Adrenal gland (tissue), 9 donors: ENCODE measurements at regions not wholly inside any gene's neighbourhood (a gene's known extent, or its start where the extent isn't known, plus 50 kb on each side); places are given as distances from the start of the nearest gene placed in this dataset.
"Not testable (repeated sequence)": the region's sequence is repeated elsewhere in the genome, so short reads cannot be mapped to it uniquely, and the experiment has no call there.

Source experiments
- DNase-seq, 7 donors: peaks; one replicate each; pipeline ENCODE4 v3.0.0-alpha.2; 2019 to 2020
- H3K27ac ChIP-seq, 5 donors: fragments of 200-600 bp; sonication (generic) in 4 of 5; 1 replicate in 3 of 5; 2 replicates in 2 of 5; pipeline versions ENCODE4 v1.5.1 to v1.8.0; 2016 to 2020; ENCODE audit warnings: mild to moderate bottlenecking in 1 of 5
- H3K27me3 ChIP-seq: fragments of 200-600 bp; 2 replicates; pipeline ENCODE4 v1.8.0; 2021
- H3K36me3 ChIP-seq, 2 donors: fragments of 200-600 bp; replicated peaks in 1 of 2; 1 replicate in 1 of 2; 2 replicates in 1 of 2; pipeline versions ENCODE4 v1.5.1 to v1.8.0; 2018 to 2022
- H3K4me1 ChIP-seq, 2 donors: fragments of 200-600 bp; replicated peaks in 1 of 2; 1 replicate in 1 of 2; 2 replicates in 1 of 2; pipeline versions ENCODE4 v1.5.1 to v1.8.0; 2018 to 2021
- H3K4me3 ChIP-seq, 4 donors: fragments of 200-600 bp; sonication (generic) in 3 of 4; one replicate each; pipeline ENCODE4 v1.5.1; 2016 to 2018
- H3K9me3 ChIP-seq, 3 donors: fragments of 200-600 bp; sonication (generic) in 1 of 3; replicated peaks in 1 of 3; 1 replicate in 2 of 3; 2 replicates in 1 of 3; pipeline versions ENCODE4 v1.5.1 to v1.8.0; 2016 to 2021
- CTCF ChIP-seq, 6 experiments: fragments of 450-650 bp in 4 of 6; fragments of 200-600 bp in 2 of 6; sonication (generic) in 1 of 6; IDR thresholded peaks; 1 replicate in 5 of 6; 2 replicates in 1 of 6; pipeline versions ENCODE4 v1.5.1 to v1.8.0; 2016 to 2021; ENCODE audit warnings: antibody characterized with exemption in 6 of 6, mild to moderate bottlenecking in 2 of 6, moderate library complexity in 1 of 6
- POLR2A ChIP-seq, 2 donors: fragments of 450-650 bp; IDR thresholded peaks; one replicate each; pipeline ENCODE4 v1.6.1; 2017; ENCODE audit warnings: antibody characterized with exemption in 2 of 2, mild to moderate bottlenecking in 2 of 2, moderate library complexity in 1 of 2
- WGBS, 4 donors: extraction: QIAGEN DNeasy Blood & Tissue Kit in 2 of 4; methylation state at CpG; one replicate each; pipeline versions ENCODE4 v1.1.5 to v1.1.7; 2013 to 2017; 5-methylcytosine and 5-hydroxymethylcytosine counted together
- intact Hi-C, 2 donors: fragments of 100-400 bp; cut with DNase I; formaldehyde crosslinking; loops; one replicate each; pipeline versions ENCODE4 v1.14.1 to v1.15.0; 2022 to 2023
- donor health status: healthy with polysubstance abuse.
- donor health status: Bipolar disorder and iron deficiency.
- donor health status: DM: yes; HTN: yes; CAD: no.
- donor health status: DM: no; HTN: no; CAD: no.
- donor health status: DM: no; HTN: no; CAD: no.

- intact Hi-C loops, result no loop called here
- no peak for DNase-seq
- TF ChIP-seq CTCF (IDR thresholded peaks at IDR 0.05), result no peak
- H3K27me3 ChIP-seq, result no peaks in the 10 kb centered on the region
- H3K9me3 ChIP-seq, result no peaks in the 10 kb centered on the region
- no peak overlapping the region for H3K4me3 ChIP-seq
- no peaks in the 10 kb centered on the region for H3K36me3 ChIP-seq
- WGBS, 4 donors, result 47 to 84% (median 70%) methylated on average over 2 to 4 of the region's 4 CpGs
- no peak overlapping the region for H3K27ac ChIP-seq
- no peaks in the 10 kb centered on the region for H3K4me1 ChIP-seq
Measured at GRCh38 chrX:87961471-87961870, 443.9 kb downstream of the KLHL4 start.

GRCh38 chrX:87968118-87968517 is 450.5 kb downstream of the KLHL4 start:
- no peak for DNase-seq
- no peak overlapping the region for H3K4me3 ChIP-seq
- intact Hi-C loops, result no loop called here
- WGBS, 4 donors, result 83 to 94% (median 87%) methylated on average over 2 of the region's 2 CpGs
- TF ChIP-seq POLR2A (IDR thresholded peaks at IDR 0.05) (no peak), CTCF (IDR thresholded peaks at IDR 0.05) (no peak)
- H3K4me1 ChIP-seq, result no peaks in the 10 kb centered on the region
- H3K27ac ChIP-seq, result no peak overlapping the region
- no peaks in the 10 kb centered on the region for H3K36me3 ChIP-seq
- H3K9me3 ChIP-seq, result no peaks in the 10 kb centered on the region
- peaks cover 13% of the 10 kb centered on the region for H3K27me3 ChIP-seq

GRCh38 chrX:87972121-87972520 is 454.5 kb downstream of the KLHL4 start:
- WGBS, 4 donors, result 44 to 69% (median 52%) methylated on average over 1 to 6 of the region's 6 CpGs
- DNase-seq, intact Hi-C loops, H3K4me3 ChIP-seq, H3K27ac ChIP-seq, H3K4me1 ChIP-seq, H3K36me3 ChIP-seq, H3K9me3 ChIP-seq: not testable (repeated sequence)
- peaks cover 23% of the 10 kb centered on the region for H3K27me3 ChIP-seq

- DNase-seq, result no peak
- no peak overlapping the region for H3K27ac ChIP-seq
- H3K36me3 ChIP-seq, result no peaks in the 10 kb centered on the region
- TF ChIP-seq CTCF (IDR thresholded peaks at IDR 0.05) (no peak), POLR2A (IDR thresholded peaks at IDR 0.05) (no peak)
- whole genome bisulfite sequencing, 4 donors, result 64 to 94% (median 78%) methylated on average over 1 of the region's 1 CpG
- no peaks in the 10 kb centered on the region for H3K9me3 ChIP-seq
- H3K27me3 ChIP-seq, result peaks cover 14% of the 10 kb centered on the region
- H3K4me1 ChIP-seq, result no peaks in the 10 kb centered on the region
- no peak overlapping the region for H3K4me3 ChIP-seq
- intact Hi-C loops, result no loop called here
Measured at GRCh38 chrX:87975365-87975764, 457.8 kb downstream of the KLHL4 start.

GRCh38 chrX:88007873-88008272 is 490.3 kb downstream of the KLHL4 start:
- H3K4me3 ChIP-seq, intact Hi-C loops, H3K4me1 ChIP-seq, H3K36me3 ChIP-seq, H3K27ac ChIP-seq, DNase-seq, H3K9me3 ChIP-seq, H3K27me3 ChIP-seq: not testable (repeated sequence)
- WGBS, 4 donors, result 78 to 88% (median 86%) methylated on average over 3 of the region's 3 CpGs
